ENCODE measurements at regions not wholly inside any gene's neighbourhood (a gene's known extent, or its start where the extent isn't known, plus 50 kb on each side); places are given as distances from the start of the nearest gene placed in this dataset.

GRCh38 chr14:54120260-54120659 lies 163.6 kb upstream of the BMP4 start:
- no peak for DNase-seq (ENCODE audit: low read depth in 1 of 2, low spot score in 1 of 2)
- in situ Hi-C loops (cut with HindIII; ENCODE audit: low pct_unique_long_range_greater_than_20kb, low sequenced_read_pairs): no loop called here
- TF ChIP-seq JUND (IDR thresholded peaks at IDR 0.05; ENCODE audit: low read depth): no peak

- in situ Hi-C loops (cut with HindIII; ENCODE audit: low pct_unique_long_range_greater_than_20kb, low sequenced_read_pairs): no loop called here
- DNase-seq (ENCODE audit: low read depth in 1 of 2, low spot score in 1 of 2): no peak
- no peak for TF ChIP-seq JUND (IDR thresholded peaks at IDR 0.05; ENCODE audit: low read depth)
Measured at GRCh38 chr14:54121466-54122027, 164.9 kb upstream of the BMP4 start.

- no peak for TF ChIP-seq JUND (IDR thresholded peaks at IDR 0.05; ENCODE audit: low read depth)
- in situ Hi-C loops (cut with HindIII; ENCODE audit: low pct_unique_long_range_greater_than_20kb, low sequenced_read_pairs): no loop called here
- no peak for DNase-seq (ENCODE audit: low read depth in 1 of 2, low spot score in 1 of 2)
Measured at GRCh38 chr14:54123841-54124240, 167.2 kb upstream of the BMP4 start.

- in situ Hi-C loops (cut with HindIII; ENCODE audit: low pct_unique_long_range_greater_than_20kb, low sequenced_read_pairs): no loop called here
- no peak for DNase-seq (ENCODE audit: low read depth in 1 of 2, low spot score in 1 of 2)
- TF ChIP-seq JUND (IDR thresholded peaks at IDR 0.05; ENCODE audit: low read depth): no peak
Measured at GRCh38 chr14:54125109-54125508, 168.5 kb upstream of the BMP4 start.

GRCh38 chr14:54126947-54127346 lies 170.3 kb upstream of the BMP4 start:
- DNase-seq (ENCODE audit: low read depth in 1 of 2, low spot score in 1 of 2): no peak
- TF ChIP-seq JUND (IDR thresholded peaks at IDR 0.05; ENCODE audit: low read depth): no peak
- in situ Hi-C loops (cut with HindIII; ENCODE audit: low pct_unique_long_range_greater_than_20kb, low sequenced_read_pairs): no loop called here

GRCh38 chr14:54127526-54127925 lies 170.9 kb upstream of the BMP4 start:
- no peak for TF ChIP-seq JUND (IDR thresholded peaks at IDR 0.05; ENCODE audit: low read depth)
- no peak for DNase-seq (ENCODE audit: low read depth in 1 of 2, low spot score in 1 of 2)
- in situ Hi-C loops (cut with HindIII; ENCODE audit: low pct_unique_long_range_greater_than_20kb, low sequenced_read_pairs): no loop called here

- DNase-seq (ENCODE audit: low read depth in 1 of 2, low spot score in 1 of 2): no peak
- no peak for TF ChIP-seq JUND (IDR thresholded peaks at IDR 0.05; ENCODE audit: low read depth)
- in situ Hi-C loops (cut with HindIII; ENCODE audit: low pct_unique_long_range_greater_than_20kb, low sequenced_read_pairs): no loop called here
Measured at GRCh38 chr14:54129850-54130640, 173.4 kb upstream of the BMP4 start.

- DNase-seq (ENCODE audit: low read depth in 1 of 2, low spot score in 1 of 2): no peak
- in situ Hi-C loops (cut with HindIII; ENCODE audit: low pct_unique_long_range_greater_than_20kb, low sequenced_read_pairs): no loop called here
- no peak for TF ChIP-seq JUND (IDR thresholded peaks at IDR 0.05; ENCODE audit: low read depth)
Measured at GRCh38 chr14:54132496-54132895, 175.9 kb upstream of the BMP4 start.

- TF ChIP-seq JUND (IDR thresholded peaks at IDR 0.05; ENCODE audit: low read depth): no peak
- in situ Hi-C loops (cut with HindIII; ENCODE audit: low pct_unique_long_range_greater_than_20kb, low sequenced_read_pairs): no loop called here
- DNase-seq (ENCODE audit: low read depth in 1 of 2, low spot score in 1 of 2): no peak
Measured at GRCh38 chr14:54133896-54134295, 177.3 kb upstream of the BMP4 start.

- DNase-seq (ENCODE audit: low read depth in 1 of 2, low spot score in 1 of 2): no peak
- in situ Hi-C loops (cut with HindIII; ENCODE audit: low pct_unique_long_range_greater_than_20kb, low sequenced_read_pairs): no loop called here
- TF ChIP-seq JUND (IDR thresholded peaks at IDR 0.05; ENCODE audit: low read depth): no peak
Measured at GRCh38 chr14:54135804-54136280, 179.2 kb upstream of the BMP4 start.

GRCh38 chr14:54136894-54137613 lies 180.4 kb upstream of the BMP4 start:
- no peak for DNase-seq (ENCODE audit: low read depth in 1 of 2, low spot score in 1 of 2)
- in situ Hi-C loops (cut with HindIII; ENCODE audit: low pct_unique_long_range_greater_than_20kb, low sequenced_read_pairs): no loop called here
- no peak for TF ChIP-seq JUND (IDR thresholded peaks at IDR 0.05; ENCODE audit: low read depth)

GRCh38 chr14:54137614-54137961 lies 181.0 kb upstream of the BMP4 start:
- DNase-seq (ENCODE audit: low read depth in 1 of 2, low spot score in 1 of 2): no peak
- no peak for TF ChIP-seq JUND (IDR thresholded peaks at IDR 0.05; ENCODE audit: low read depth)
- in situ Hi-C loops (cut with HindIII; ENCODE audit: low pct_unique_long_range_greater_than_20kb, low sequenced_read_pairs): no loop called here

- DNase-seq (ENCODE audit: low read depth in 1 of 2, low spot score in 1 of 2): no peak
- in situ Hi-C loops (cut with HindIII; ENCODE audit: low pct_unique_long_range_greater_than_20kb, low sequenced_read_pairs): no loop called here
- no peak for TF ChIP-seq JUND (IDR thresholded peaks at IDR 0.05; ENCODE audit: low read depth)
Measured at GRCh38 chr14:54138024-54138353, 181.4 kb upstream of the BMP4 start.

Measured in T47D (cell line).